GM08714 (cell line): ENCODE measurements at regions not wholly inside any gene's neighbourhood (a gene's known extent, or its start where the extent isn't known, plus 50 kb on each side); places are given as distances from the start of the nearest gene placed in this dataset.
A peak's percentile ranks its signal among the peaks of the same experiment; 100 is the strongest.

Experiments used
- H3K4me3 ChIP-seq: fragments of 200-500 bp; sonication (Bioruptor generic); 2 replicates; pipeline ENCODE4 v1.5.1; 2014; ENCODE audit warnings: mild to moderate bottlenecking, low read length, inconsistent platforms
- ZNF274 ChIP-seq: IDR thresholded peaks from 2 replicates; pipeline ENCODE4 v1.6.1; 2012; ENCODE audit warnings: mild to moderate bottlenecking, low read depth, low read length

DNA sequence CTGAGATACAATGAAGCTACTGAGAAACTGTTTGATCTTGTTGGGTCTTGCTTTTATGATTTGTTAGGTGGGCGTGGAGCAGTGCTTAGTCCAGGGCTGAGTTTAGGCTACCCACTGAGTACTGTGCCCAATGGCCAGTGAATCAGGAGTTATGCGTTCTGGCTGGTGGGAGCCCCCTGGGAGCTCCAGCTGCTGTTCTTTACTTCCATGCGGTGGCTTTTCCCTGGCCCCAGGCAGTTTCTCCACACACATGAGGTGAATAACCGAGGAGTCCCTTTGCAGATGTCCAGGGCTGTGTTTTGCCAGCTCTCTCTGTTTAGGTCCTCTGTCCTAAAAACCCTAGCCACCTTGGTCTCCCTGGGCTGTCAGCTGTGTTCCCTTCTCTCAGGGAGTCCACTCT, 106.5 kb downstream of the KLF13 start:
- no peak for TF ChIP-seq ZNF274
- no peak overlapping the region for H3K4me3 ChIP-seq

- H3K4me3 ChIP-seq: no peak overlapping the region
Measured at GRCh38 chr15:31433574-31433973, 106.9 kb downstream of the KLF13 start.

DNA sequence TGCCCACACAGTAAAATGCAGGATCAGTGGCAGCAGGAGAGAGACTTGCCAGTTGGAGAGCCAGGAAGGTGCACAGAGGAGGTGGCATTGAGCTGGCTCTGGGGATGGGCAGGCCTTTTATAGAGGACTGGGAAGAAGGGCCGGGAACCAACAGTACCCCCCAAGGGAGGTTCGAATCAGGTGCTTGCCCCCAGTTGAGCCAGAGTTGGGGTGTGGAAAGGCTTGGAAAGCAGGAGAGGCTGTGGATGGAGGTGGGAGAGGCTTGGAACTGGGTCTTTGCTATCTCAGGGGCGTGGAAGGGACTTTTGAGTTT, 107.6 kb downstream of the KLF13 start:
- no peak overlapping the region; the same call in 1 of the 2 replicates for H3K4me3 ChIP-seq
- TF ChIP-seq ZNF274: no peak

More at GRCh38 chr15:31433574-31433973, 106.9 kb downstream of the KLF13 start:
- no peak for TF ChIP-seq ZNF274

DNA sequence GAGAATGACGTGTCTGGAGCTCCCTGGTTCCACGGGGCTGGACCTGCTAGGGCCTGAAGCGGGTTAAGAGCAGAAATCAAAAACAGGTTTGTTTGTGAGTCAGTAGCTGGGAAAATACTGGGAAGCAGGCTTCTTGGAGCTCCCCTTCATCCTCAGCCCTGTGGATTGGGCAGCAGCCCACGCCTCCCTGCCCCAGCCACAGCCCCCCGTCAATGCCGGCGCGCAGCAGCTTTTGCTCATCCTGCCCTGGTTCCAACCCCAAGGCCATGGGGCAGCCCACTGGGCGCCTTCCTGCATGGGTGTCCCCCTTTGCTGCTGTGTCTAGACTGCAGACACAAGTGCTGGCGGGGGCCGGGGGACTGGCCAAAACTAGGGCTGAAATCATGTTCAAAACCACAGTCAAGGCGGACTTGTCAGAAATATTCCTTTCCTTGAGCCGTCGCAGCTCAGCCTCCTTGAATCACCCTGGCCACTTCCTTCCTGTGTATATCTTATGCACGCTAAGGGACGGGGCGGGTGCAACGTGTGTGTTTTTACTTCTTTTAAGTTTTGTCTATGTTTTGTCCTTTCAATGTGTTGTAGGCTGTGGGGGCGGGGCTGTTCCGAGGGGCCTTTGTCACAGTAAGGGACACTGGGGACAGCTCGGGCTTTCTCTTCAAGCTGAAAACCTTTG, 108.1 kb downstream of the KLF13 start:
- no peak for TF ChIP-seq ZNF274
- peak overlapping the region; percentile 53; the same call in 1 of the 2 replicates for H3K4me3 ChIP-seq

DNA sequence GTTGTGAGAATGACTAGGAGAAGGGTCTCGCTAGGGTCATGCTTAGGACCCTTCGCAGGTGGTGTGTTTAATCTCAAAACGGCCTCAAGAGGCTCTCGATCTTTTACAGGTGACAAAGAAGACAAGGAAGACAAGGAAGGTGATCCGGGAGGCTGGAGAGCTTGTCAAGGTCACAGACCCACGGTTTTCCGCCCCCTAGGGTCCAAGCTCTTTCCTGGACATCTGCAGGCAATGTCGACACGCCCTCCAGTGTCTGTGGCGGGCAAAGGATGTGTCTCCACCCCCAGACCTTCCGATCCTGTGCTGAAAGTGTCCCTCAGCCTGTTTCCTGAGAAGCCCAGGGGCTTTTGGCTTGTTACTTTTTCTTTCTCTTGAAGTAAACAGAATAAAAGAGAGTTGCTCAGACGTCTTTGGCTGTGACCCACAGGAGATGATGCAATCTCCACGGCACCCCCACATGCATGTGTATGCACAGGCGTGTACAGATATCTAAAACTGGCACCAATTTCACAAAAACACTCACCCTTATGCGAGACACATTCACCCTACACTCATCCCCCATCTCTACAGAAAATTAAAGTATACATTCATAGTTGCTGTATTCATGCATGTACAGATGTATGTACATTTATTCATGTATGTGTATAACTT, 108.8 kb downstream of the KLF13 start:
- H3K4me3 ChIP-seq: peak overlapping the region; percentile 53; the same call in 1 of the 2 replicates
- TF ChIP-seq ZNF274: no peak

GRCh38 chr15:31435912-31436628, 109.4 kb downstream of the KLF13 start:
- TF ChIP-seq ZNF274: no peak
- H3K4me3 ChIP-seq: no peak overlapping the region

- H3K4me3 ChIP-seq: no peak overlapping the region
- TF ChIP-seq ZNF274: no peak
Measured at GRCh38 chr15:31437686-31438085, 111.1 kb downstream of the KLF13 start.

DNA sequence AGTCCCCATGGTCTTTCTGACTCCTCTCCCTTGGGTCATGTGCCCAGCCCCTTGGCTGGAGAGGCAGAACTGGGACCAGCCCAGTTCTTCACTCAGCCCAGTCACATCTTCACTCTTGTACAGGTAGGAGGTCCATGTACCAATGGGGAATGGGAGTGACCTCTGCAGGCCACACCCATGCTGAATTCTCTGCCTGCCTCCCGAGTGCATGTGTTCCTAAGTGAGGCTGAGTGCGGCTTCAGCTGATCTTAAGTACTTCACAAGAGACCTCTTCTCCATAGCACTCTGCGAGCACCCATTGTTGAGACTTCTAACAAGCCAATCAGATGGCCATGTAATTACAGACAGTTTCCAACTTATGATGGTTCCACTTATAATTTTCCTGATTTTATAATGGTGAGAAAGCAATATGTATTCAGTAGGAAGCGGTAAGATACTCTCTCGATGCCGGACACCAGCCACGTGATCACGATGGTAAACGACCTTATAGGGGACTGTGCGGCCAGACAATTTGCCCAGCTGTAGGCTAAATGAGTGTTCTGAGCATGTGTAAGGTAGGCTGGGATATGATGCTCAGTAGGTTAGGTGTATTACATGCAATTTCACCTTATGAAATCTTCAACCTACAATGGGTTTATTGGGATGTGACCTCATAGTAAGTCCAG, 112.1 kb downstream of the KLF13 start:
- H3K4me3 ChIP-seq: no peak overlapping the region
- TF ChIP-seq ZNF274: no peak

- no peak for TF ChIP-seq ZNF274
- H3K4me3 ChIP-seq: no peak overlapping the region
Measured at GRCh38 chr15:31439328-31439727, 112.7 kb downstream of the KLF13 start.

DNA sequence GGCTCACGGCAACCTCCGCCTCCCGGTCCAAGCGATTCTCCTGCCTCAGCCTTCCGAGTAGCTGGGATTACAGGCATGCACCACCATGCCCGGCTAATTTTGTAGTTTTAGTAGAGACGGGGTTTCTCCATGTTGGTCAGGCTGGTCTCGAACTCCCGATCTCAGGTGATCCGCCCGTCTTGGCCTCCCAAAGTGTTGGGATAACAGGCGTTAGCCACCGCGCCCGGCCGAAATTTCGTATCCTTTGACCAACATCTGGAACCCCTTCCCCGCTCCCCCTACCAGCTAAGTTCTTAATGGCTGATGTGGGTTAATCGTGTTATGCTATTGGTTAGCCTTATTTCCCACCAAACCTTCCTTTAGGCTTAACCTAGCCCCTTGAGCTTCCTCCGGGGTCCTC, 113.6 kb downstream of the KLF13 start:
- H3K4me3 ChIP-seq: peak overlapping the region; percentile 10; the same call in 1 of the 2 replicates

- no peak for TF ChIP-seq ZNF274
- peak overlapping the region; percentile 52; the same call in 1 of the 2 replicates for H3K4me3 ChIP-seq
Measured at GRCh38 chr15:31440754-31441311, 114.2 kb downstream of the KLF13 start.

DNA sequence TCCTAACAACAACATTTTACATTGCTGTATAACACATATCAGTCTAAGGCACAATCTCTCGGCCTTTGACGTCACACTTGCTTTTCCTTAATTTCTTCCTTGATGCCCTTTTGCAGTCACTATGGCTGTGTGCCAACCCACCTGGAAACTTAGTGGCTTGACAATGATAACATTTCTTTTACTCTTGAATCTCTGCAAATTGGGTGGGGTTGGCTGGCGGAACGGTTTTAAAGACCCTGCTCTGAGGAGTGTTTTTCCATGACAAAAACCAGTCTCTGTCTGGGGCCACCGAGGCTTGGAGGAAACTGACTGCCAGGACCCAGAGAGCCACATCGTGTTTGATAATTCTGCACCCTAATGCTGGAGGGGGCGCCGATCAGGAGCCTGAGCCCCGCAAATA, 115.6 kb downstream of the KLF13 start:
- no peak overlapping the region for H3K4me3 ChIP-seq
- TF ChIP-seq ZNF274: no peak

GRCh38 chr15:31442699-31443111, 116.1 kb downstream of the KLF13 start:
- TF ChIP-seq ZNF274: no peak
- H3K4me3 ChIP-seq: no peak overlapping the region

GRCh38 chr15:31444844-31445243, 118.2 kb downstream of the KLF13 start:
- no peak for TF ChIP-seq ZNF274
- H3K4me3 ChIP-seq: no peak overlapping the region
